K562 (cell line): ENCODE measurements at regions not wholly inside any gene's neighbourhood (a gene's known extent, or its start where the extent isn't known, plus 50 kb on each side); places are given as distances from the start of the nearest gene placed in this dataset.

Source experiments
- ATAC-seq: fragments of 200-7000 bp; cut with Tn5 transposase; 3 replicates; pipeline ENCODE4 v1.9.1; 2020; ENCODE audit warnings: moderate library complexity
- BruUV-seq: library from RNA; stranded (reverse); fragments of 400-500 nt; replicated peaks from 2 replicates; lab custom pipeline; 2021; lab: Mats Ljungman, UMichigan
- CTCF ChIA-PET: fragments of 300-600 bp; formaldehyde crosslinking; extraction: SDS; loops from one replicate; lab custom pipeline; 2021; ENCODE audit warnings: low intra/inter-chr PET ratio; lab: Yijun Ruan, JAX
- POLR2A ChIA-PET: fragments of 300-600, 350-650 bp; sonication (Branson Sonifier 250); formaldehyde crosslinking; extraction: SDS; loops from one replicate; lab custom pipeline; 2021; ENCODE audit warnings: antibody characterized with exemption, inconsistent platforms; lab: Yijun Ruan, JAX
- DNase-seq, 4 experiments: peaks; one replicate each; pipeline versions ENCODE4 v3.0.0 to v3.0.0-alpha.2; 2011 to 2018; ENCODE audit warnings: low spot score in 3 of 4, mixed read lengths in 3 of 4; ENCODE audit errors: extremely low read depth in 1 of 4
- FAIRE-seq: peaks from 2 replicates; lab custom pipeline; 2011; peaks lifted over from hg19 to GRCh38; lab: Jason Lieb, UNC
- H2AFZ ChIP-seq: 2 replicates; pipeline ENCODE4 v1.6.0; 2011; ENCODE audit warnings: low read depth, low read length, control low read depth, inconsistent platforms
- H3K27ac ChIP-seq: fragments of 200-600 bp; 3 replicates; pipeline ENCODE4 v1.8.0; 2011; ENCODE audit warnings: low read depth, mild to moderate bottlenecking, control low read depth, inconsistent platforms, low read length, moderate library complexity, mixed read lengths; ENCODE audit errors: extremely low read depth
- H3K27me3 ChIP-seq, 2 experiments: fragments of 300-600 bp in 1 of 2; 2 replicates in 1 of 2; 3 replicates in 1 of 2; pipeline versions ENCODE4 v1.6.0 to v1.8.0; 2011; ENCODE audit warnings: inconsistent platforms in 2 of 2, low read length in 2 of 2, mild to moderate bottlenecking in 1 of 2, mixed read lengths in 1 of 2, moderate library complexity in 1 of 2; ENCODE audit not compliant: control insufficient read depth in 2 of 2, insufficient read depth in 2 of 2
- H3K36me3 ChIP-seq: fragments of 300-600 bp; 3 replicates; pipeline ENCODE4 v1.8.0; 2011; ENCODE audit warnings: mild to moderate bottlenecking, low read length, inconsistent platforms; ENCODE audit not compliant: control insufficient read depth, insufficient read depth
- H3K4me1 ChIP-seq, 2 experiments: fragments of 200-600 bp in 1 of 2; replicated peaks in 1 of 2; 2 replicates in 1 of 2; 3 replicates in 1 of 2; pipeline versions ENCODE4 v1.5.1 to v1.8.0; 2011; ENCODE audit warnings: inconsistent platforms in 2 of 2, low read length in 2 of 2, mild to moderate bottlenecking in 1 of 2, mixed read lengths in 1 of 2, moderate library complexity in 1 of 2; ENCODE audit not compliant: control insufficient read depth in 2 of 2, insufficient read depth in 2 of 2
- H3K4me2 ChIP-seq: 2 replicates; pipeline ENCODE4 v1.6.1; 2011; ENCODE audit warnings: low read length, control low read depth, inconsistent platforms, mixed read lengths; ENCODE audit not compliant: insufficient read depth
- H3K4me3 ChIP-seq: fragments of 200-600 bp; sonication (generic), shearing (Covaris generic); 2 replicates; pipeline ENCODE4 v1.5.1; 2016; ENCODE audit warnings: control low read depth, inconsistent platforms
- H3K79me2 ChIP-seq: fragments of 200-600 bp; 3 replicates; pipeline ENCODE4 v1.8.0; 2011; ENCODE audit warnings: low read length, inconsistent platforms; ENCODE audit not compliant: control insufficient read depth, insufficient read depth
- H3K9ac ChIP-seq, 2 experiments: 2 replicates each; pipeline versions ENCODE4 v1.6.0 to v1.6.1; 2011; ENCODE audit warnings: low read depth in 2 of 2, low read length in 2 of 2, control low read depth in 1 of 2, inconsistent platforms in 1 of 2, mild to moderate bottlenecking in 1 of 2, mixed read lengths in 1 of 2; ENCODE audit not compliant: insufficient read depth in 1 of 2
- H3K9me1 ChIP-seq: one replicate; pipeline ENCODE4 v1.6.0; 2011; ENCODE audit warnings: inconsistent platforms, mild to moderate bottlenecking, low read length, moderate library complexity; ENCODE audit not compliant: control insufficient read depth, insufficient read depth
- H3K9me3 ChIP-seq: replicated peaks from 2 replicates; pipeline ENCODE4 v1.5.1; 2011; ENCODE audit warnings: low read depth, low read length, inconsistent platforms; ENCODE audit not compliant: control insufficient read depth, insufficient read depth
- H4K20me1 ChIP-seq: replicated peaks from 2 replicates; pipeline ENCODE4 v1.6.1; 2011; ENCODE audit warnings: low read length, inconsistent platforms, mixed read lengths; ENCODE audit not compliant: control insufficient read depth, insufficient read depth
- CXXC5 ChIP-seq: fragments of 250-450 bp; sonication (Bioruptor Pico); IDR thresholded peaks from 2 replicates; pipeline ENCODE4 v1.8.0; 2022; ENCODE audit warnings: inconsistent platforms, mild to moderate bottlenecking, moderate library complexity
- FOXK1 ChIP-seq: sonication (generic); formaldehyde crosslinking; IDR thresholded peaks from 2 replicates; pipeline ENCODE4 v1.8.0; 2022; ENCODE audit warnings: missing genetic modification reagents, mild to moderate bottlenecking, borderline replicate concordance
- GATA2 ChIP-seq: sonication (generic); formaldehyde crosslinking; IDR thresholded peaks from 2 replicates; pipeline ENCODE4 v1.4.0; 2020; ENCODE audit warnings: mild to moderate bottlenecking, missing genetic modification reagents
- HDGF ChIP-seq: fragments of 450-650 bp; IDR thresholded peaks from 2 replicates; pipeline ENCODE4 v1.6.1; 2016
- HIVEP1 ChIP-seq: fragments of 250-450 bp; sonication (Bioruptor Pico); IDR thresholded peaks from 2 replicates; pipeline ENCODE4 v1.4.0; 2020; ENCODE audit warnings: mild to moderate bottlenecking
- JUND ChIP-seq, 2 experiments: IDR thresholded peaks; 2 replicates in 1 of 2; 3 replicates in 1 of 2; pipeline ENCODE4 v1.6.1; 2011; ENCODE audit warnings: borderline replicate concordance in 2 of 2, low read depth in 2 of 2, low read length in 2 of 2, improper control_type of control experiment in 1 of 2, missing biosample characterization in 1 of 2, missing genetic modification characterization in 1 of 2, missing genetic modification reagents in 1 of 2
- MCM5 ChIP-seq: fragments of 450-650 bp; IDR thresholded peaks from 2 replicates; pipeline ENCODE4 v1.6.1; 2016; ENCODE audit warnings: low read depth
- NCOA4 ChIP-seq: fragments of 450-650 bp; IDR thresholded peaks from 2 replicates; pipeline ENCODE4 v1.6.1; 2018; ENCODE audit warnings: mild to moderate bottlenecking; ENCODE audit not compliant: partially characterized antibody
- SAP30 ChIP-seq: fragments of 200-600 bp; sonication (generic); IDR thresholded peaks from 2 replicates; pipeline ENCODE4 v1.6.1; 2012; ENCODE audit warnings: borderline replicate concordance, low read depth, mild to moderate bottlenecking, moderate library complexity, low read length, control low read depth, inconsistent platforms; ENCODE audit not compliant: insufficient read depth, poor library complexity, severe bottlenecking
- SP1 ChIP-seq: sonication (generic); formaldehyde crosslinking; IDR thresholded peaks from 2 replicates; pipeline ENCODE4 v1.8.1; 2022; ENCODE audit warnings: mild to moderate bottlenecking, missing genetic modification reagents
- YY1 ChIP-seq, 3 experiments: IDR thresholded peaks; 2 replicates each; pipeline ENCODE4 v1.6.1; 2011; ENCODE audit warnings: low read length in 2 of 3, mild to moderate bottlenecking in 2 of 3, moderate library complexity in 2 of 3, borderline replicate concordance in 1 of 3, control low read depth in 1 of 3, low read depth in 1 of 3; ENCODE audit not compliant: insufficient read depth in 3 of 3, insufficient replicate concordance in 2 of 3, control insufficient read depth in 1 of 3, insufficient read length in 1 of 3; ENCODE audit errors: extremely low read depth in 1 of 3
- ZNF311 ChIP-seq: fragments of 250-450 bp; sonication (Bioruptor Pico); IDR thresholded peaks from 2 replicates; pipeline ENCODE4 v1.4.0; 2020; ENCODE audit warnings: mild to moderate bottlenecking, moderate library complexity
- ZNF77 ChIP-seq: fragments of 250-450 bp; sonication (Bioruptor Pico); IDR thresholded peaks from 2 replicates; pipeline ENCODE4 v1.5.0; 2020
- ZNF79 ChIP-seq: fragments of 250-450 bp; sonication (Bioruptor Pico); IDR thresholded peaks from 2 replicates; pipeline ENCODE4 v1.4.0; 2020; ENCODE audit warnings: low read depth, mild to moderate bottlenecking, moderate library complexity
- in situ Hi-C: fragments of 300-500 bp; cut with MboI; formaldehyde crosslinking; loops from 4 replicates; pipeline ENCODE4 v1.15.0; 2018; ENCODE audit warnings: inconsistent platforms, mixed read lengths
- intact Hi-C: fragments of 100-400 bp; cut with micrococcal nuclease; formaldehyde crosslinking; loops from 2 replicates; pipeline ENCODE4 v1.14.2; 2022
- TF ChIP-seq, protein P1 (sequence below): sonication (generic); formaldehyde crosslinking; IDR thresholded peaks from 2 replicates; pipeline ENCODE4 v1.8.0; 2022; ENCODE audit warnings: missing genetic modification reagents, mild to moderate bottlenecking, borderline replicate concordance
- TF ChIP-seq, protein P2 (sequence below): fragments of 450-650 bp; formaldehyde crosslinking; IDR thresholded peaks from 2 replicates; pipeline ENCODE4 v1.4.0; 2020; ENCODE audit warnings: mild to moderate bottlenecking, moderate library complexity
- TF ChIP-seq, protein P3 (sequence below): fragments of 250-450 bp; sonication (Bioruptor Pico); IDR thresholded peaks from 2 replicates; pipeline ENCODE4 v1.8.0; 2021; ENCODE audit warnings: mild to moderate bottlenecking, moderate library complexity

DNA sequence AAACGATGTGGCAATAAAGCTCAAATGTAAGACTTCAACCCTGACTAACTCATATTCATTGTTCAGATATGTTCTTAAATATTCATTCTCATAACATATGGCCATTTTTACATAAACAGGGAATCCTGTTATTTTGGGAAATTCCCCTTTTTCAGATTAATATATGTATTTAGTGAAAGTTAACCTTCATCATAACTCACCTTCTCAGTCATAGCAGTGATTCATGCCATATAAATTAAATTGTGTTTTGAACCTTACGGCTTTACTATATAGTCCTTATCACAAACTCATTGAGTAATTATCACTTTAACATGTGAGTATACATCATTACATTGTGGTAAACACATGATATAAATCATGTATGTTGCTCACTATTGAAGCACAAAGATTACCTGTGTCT is 392.5 kb upstream of the TRAM1L1 start (continued):
- TF ChIP-seq, protein P1, sequence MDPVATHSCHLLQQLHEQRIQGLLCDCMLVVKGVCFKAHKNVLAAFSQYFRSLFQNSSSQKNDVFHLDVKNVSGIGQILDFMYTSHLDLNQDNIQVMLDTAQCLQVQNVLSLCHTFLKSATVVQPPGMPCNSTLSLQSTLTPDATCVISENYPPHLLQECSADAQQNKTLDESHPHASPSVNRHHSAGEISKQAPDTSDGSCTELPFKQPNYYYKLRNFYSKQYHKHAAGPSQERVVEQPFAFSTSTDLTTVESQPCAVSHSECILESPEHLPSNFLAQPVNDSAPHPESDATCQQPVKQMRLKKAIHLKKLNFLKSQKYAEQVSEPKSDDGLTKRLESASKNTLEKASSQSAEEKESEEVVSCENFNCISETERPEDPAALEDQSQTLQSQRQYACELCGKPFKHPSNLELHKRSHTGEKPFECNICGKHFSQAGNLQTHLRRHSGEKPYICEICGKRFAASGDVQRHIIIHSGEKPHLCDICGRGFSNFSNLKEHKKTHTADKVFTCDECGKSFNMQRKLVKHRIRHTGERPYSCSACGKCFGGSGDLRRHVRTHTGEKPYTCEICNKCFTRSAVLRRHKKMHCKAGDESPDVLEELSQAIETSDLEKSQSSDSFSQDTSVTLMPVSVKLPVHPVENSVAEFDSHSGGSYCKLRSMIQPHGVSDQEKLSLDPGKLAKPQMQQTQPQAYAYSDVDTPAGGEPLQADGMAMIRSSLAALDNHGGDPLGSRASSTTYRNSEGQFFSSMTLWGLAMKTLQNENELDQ (CRISPR knock-in tag) = no peak
- TF ChIP-seq CXXC5 (CRISPR knock-in tag) = no peak
- no peak for TF ChIP-seq HIVEP1 (CRISPR knock-in tag)

DNA sequence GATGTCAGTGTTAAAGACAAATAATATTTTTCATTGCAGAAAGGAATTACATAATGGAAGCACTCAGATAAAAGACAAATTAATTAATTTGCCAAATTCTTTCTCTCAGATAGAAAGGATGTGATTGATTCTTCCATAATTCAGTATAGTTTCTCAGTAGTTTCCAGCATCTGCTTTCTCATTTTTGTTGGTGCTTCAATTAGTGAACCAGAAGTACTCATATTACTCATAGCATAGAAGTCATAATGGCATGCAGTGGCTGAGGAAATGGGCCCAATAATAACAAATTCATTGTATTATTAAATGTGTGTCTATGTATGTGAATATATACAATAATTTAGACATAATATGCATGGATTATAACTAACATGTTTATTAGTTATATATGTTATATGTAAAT is 393.3 kb upstream of the TRAM1L1 start:
- BruUV-seq = no TSS peak
- FAIRE-seq = no peak
- TF ChIP-seq SP1 (CRISPR knock-in tag) (no peak), ZNF77 (CRISPR knock-in tag) (no peak), HDGF (no peak), YY1 (IDR thresholded peaks at IDR 0.05; ENCODE audit: borderline replicate concordance in 1 of 3, control insufficient read depth in 1 of 3, extremely low read depth in 1 of 3, insufficient read depth in 3 of 3, insufficient read length in 1 of 3, insufficient replicate concordance in 2 of 3, low read depth in 1 of 3, low read length in 2 of 3) (no peak), NCOA4 (no peak), JUND (IDR thresholded peaks at IDR 0.05; ENCODE audit: borderline replicate concordance, low read depth, low read length) (no peak), JUND (tag; IDR thresholded peaks at IDR 0.05; ENCODE audit: borderline replicate concordance, low read depth, low read length) (no peak), SAP30 (no peak), GATA2 (CRISPR knock-in tag) (no peak), FOXK1 (CRISPR knock-in tag) (no peak), ZNF79 (CRISPR knock-in tag) (no peak), MCM5 (no peak), ZNF311 (CRISPR knock-in tag) (no peak)
- TF ChIP-seq, protein P2, sequence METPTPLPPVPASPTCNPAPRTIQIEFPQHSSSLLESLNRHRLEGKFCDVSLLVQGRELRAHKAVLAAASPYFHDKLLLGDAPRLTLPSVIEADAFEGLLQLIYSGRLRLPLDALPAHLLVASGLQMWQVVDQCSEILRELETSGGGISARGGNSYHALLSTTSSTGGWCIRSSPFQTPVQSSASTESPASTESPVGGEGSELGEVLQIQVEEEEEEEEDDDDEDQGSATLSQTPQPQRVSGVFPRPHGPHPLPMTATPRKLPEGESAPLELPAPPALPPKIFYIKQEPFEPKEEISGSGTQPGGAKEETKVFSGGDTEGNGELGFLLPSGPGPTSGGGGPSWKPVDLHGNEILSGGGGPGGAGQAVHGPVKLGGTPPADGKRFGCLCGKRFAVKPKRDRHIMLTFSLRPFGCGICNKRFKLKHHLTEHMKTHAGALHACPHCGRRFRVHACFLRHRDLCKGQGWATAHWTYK (CRISPR knock-in tag) = no peak
- TF ChIP-seq, protein P3, sequence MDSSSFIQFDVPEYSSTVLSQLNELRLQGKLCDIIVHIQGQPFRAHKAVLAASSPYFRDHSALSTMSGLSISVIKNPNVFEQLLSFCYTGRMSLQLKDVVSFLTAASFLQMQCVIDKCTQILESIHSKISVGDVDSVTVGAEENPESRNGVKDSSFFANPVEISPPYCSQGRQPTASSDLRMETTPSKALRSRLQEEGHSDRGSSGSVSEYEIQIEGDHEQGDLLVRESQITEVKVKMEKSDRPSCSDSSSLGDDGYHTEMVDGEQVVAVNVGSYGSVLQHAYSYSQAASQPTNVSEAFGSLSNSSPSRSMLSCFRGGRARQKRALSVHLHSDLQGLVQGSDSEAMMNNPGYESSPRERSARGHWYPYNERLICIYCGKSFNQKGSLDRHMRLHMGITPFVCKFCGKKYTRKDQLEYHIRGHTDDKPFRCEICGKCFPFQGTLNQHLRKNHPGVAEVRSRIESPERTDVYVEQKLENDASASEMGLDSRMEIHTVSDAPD (CRISPR knock-in tag) = no peak

More for the DNA sequence above, 393.3 kb upstream of the TRAM1L1 start:
- Histone ChIP-seq H3K27me3 (no peaks in the 10 kb centered on the region), H3K9me3 (no peaks in the 10 kb centered on the region), H4K20me1 (no peaks in the 10 kb centered on the region), H2AFZ (no peak overlapping the region), H3K9me1 (no peaks in the 10 kb centered on the region), H3K4me3 (no peak overlapping the region), H3K4me2 (no peak overlapping the region), H3K36me3 (no peaks in the 10 kb centered on the region), H3K27ac (no peak overlapping the region), H3K4me1 (no peaks in the 10 kb centered on the region), H3K79me2 (no peaks in the 10 kb centered on the region), H3K9ac (no peak overlapping the region)
- no peak for ATAC-seq
- POLR2A ChIA-PET = no interaction called here
- in situ Hi-C loops (no loop called here), intact Hi-C loops (no loop called here)
- CTCF ChIA-PET = interaction anchor here (0.6 kb wide), 1 partner anchor 372 kb away, joined by 6 read pairs; no protein-coding TSS in a partner anchor
- no peak for DNase-seq
